ENCODE measurements at regions not wholly inside any gene's neighbourhood (a gene's known extent, or its start where the extent isn't known, plus 50 kb on each side); places are given as distances from the start of the nearest gene placed in this dataset.

DNA sequence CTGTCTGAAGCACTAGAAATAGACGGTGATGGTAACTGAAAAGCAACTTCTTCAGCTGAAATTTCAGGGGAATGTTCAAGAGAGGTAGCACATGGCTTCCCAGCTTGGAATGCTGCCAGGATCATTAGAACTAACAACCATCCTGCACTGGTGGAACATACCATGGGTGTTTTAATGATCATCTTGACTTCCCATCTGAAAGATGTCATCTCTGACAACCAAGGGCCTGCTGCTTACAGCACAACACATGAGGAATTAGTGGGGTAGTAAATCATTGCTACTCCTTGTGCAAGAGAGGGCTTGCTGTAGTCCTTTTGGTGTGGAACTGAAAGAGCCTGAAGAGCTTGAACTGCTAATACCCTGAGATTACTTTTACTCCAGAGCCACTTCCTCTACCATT lies 853.7 kb downstream of the MCTP2 start:
- no peak for DNase-seq (ENCODE audit: low spot score)

DNA sequence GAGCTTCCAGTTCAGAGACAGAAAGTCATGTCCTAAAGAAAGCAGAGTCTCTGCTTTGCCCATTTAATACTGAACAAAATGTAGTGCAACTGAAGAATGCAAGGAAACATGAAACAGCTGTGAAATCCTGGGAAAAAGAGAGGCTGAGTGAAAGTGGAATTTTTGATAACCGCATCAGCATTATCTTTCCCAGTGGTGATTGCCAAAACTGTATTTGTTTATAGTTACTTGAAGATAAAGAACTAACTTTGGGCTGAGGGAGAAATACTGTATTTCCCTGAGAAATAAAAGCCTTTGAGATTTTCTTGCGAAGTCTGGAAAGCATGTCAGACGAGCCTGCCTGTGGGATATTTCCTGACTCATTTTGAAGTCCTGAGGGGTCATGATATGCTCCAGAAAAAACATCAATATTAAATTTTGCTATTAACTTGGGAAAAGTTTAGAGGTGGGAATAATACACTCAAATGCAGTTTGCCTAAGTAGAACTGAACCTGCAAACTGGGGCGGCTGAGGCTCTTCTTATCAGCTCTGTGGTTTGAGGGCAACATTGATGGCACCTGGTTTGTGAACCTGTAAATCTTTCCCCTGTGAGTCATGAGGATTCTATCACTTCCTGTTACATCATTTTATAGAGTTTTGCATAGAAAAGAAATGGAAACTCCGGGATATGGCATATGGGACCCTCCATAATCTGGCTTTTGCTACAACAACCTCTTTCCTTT lies 855.3 kb downstream of the MCTP2 start:
- no peak for DNase-seq (ENCODE audit: low spot score)

DNA sequence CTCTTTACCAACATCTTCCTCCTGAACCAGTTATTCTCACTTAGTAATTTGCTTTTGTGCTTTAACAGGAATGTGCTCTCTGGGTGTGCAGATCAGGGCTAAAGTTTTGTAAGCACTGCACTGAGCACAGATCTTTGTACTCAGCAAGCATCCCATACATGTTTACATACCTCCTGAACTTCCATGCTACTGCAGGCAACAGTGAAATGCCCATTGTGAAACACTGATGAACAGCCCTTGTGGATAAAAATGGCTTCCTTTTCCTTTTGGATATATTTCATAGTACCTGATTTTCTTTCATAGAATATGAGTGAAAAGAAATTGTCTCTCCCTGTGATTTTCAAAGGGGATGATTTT lies 855.9 kb downstream of the MCTP2 start:
- no peak for DNase-seq (ENCODE audit: low spot score)

DNA sequence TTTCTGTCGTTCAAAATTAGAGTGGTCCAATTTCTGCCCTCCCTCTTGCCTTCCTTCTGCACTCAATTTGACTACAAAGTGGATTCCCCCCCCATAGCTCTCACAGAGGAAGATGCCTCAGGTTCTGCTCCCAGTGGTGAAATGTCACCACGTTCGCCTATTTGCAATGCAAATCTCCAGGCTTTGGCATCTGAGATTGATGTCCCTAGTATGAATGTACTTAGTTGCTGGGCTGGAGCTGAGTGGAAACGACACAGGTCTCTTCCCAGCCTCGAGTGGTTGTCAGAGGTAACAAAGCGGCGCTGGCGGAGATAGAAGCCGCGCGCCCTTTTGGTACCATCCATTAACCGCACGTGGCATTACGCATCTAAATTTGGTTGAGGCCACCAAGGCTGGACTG lies 860.1 kb downstream of the MCTP2 start:
- DNase-seq (ENCODE audit: low spot score), result no peak

DNA sequence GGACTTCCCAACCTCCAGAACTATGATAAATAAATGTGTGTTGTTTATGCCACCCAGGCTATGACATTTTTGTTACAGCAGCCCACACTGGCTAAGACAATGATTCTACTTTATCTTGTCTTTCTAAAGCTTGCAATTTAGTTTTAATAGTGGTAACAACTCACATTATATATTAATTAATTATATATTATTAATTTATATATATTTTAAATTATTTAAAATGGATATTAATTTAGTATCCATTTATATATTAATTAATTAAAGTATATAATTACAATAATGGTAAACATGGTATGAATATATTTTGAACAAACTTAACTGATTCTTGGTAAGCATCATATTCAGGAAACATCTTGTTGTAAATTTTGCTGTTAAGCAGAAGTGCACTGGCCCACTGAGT lies 863.9 kb downstream of the MCTP2 start:
- DNase-seq (ENCODE audit: low spot score), result no peak

DNA sequence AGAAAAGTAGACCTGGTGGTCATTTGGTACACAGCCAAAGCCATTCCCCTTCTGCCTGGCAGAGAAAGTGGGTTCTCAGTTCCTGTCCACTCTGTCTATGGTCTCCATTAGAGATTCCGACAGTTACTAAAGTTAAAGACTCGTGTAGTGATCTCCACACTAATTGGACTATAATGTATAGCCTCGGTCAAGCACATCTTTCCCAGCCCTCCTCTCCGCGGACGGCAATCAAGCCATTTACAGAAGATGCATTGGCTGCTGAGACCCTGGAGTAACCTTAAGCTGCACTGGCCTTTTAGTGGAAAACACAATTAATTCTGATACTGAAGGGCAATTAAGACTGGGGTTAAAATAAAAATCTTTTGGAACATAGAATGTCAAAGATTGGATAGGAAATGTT lies 865.3 kb downstream of the MCTP2 start:
- DNase-seq (ENCODE audit: low spot score), result no peak

DNA sequence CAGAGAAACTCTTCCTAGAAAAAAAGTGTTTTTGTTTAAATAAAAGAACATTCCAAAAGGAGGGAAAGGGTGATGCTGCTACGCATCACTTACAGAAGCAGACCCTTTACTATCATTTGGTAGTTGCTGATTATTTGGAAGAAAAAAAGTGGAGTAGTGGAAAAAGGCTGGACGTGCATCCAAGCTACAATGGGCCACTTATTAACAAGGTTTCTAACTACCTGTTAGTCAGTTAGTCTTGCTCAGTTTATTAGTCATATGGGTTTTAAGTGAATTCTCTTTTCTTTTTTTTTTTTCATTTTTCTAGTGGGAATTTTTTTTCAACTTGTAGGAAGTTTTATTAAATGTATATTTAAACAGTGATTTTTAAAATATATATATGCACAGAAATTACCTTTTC lies 866.0 kb downstream of the MCTP2 start:
- DNase-seq (ENCODE audit: low spot score), result no peak

DNA sequence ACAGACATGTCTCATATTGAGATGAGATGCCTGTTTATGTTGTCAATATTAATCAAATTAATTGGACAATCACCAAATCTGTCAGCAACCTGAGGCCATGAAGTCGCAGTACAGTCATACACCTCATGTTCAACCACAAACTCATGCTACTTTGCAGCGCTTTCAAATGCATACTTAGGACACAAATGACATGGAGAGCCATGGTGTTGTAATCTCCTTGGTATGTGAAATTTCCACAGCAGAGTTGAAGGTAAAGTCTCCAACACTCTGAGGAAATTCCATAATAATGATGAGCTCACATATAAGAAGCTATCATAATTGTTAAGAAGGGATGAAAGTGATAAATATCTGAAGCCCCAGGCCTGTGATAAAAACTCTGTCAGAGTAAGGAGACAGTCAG lies 873.9 kb downstream of the MCTP2 start:
- no peak for DNase-seq (ENCODE audit: low spot score)

DNA sequence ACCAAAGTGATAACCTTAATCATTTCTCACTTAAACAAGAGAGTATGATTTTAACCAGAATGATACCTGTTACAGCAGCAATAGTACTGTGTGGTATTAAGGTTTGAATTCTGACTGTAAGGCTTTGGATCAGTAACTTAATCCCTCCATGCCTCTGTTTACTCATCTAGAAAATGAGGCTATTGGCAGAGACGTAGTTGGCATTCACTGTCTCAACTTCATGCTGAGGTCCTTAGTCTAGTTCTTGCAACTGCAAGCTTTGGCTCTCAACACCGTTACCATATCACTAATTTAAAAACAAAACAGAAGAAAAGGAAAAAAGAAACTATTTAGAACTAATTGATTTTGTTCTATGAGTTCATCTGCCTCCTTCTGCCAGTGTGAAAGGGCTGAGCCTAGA lies 875.4 kb downstream of the MCTP2 start:
- DNase-seq (ENCODE audit: low spot score), result no peak

DNA sequence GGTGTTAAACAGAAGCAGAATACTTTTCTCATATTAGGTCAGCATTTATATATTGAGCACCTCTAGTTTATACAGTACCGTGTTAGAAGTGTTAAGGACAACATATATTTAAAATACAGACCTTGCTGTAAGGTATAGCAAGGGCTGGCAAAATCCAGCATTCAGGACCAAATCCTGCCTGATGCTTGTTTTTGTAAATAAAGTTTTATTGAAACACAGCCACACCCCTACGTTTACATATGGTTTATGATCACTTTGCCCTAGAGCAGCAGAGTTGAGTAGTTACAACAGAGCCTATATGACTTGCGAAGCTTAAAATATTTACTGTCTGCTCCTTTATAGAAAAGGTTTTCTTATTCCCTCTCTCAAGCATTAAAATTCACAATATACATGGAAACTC lies 877.3 kb downstream of the MCTP2 start:
- DNase-seq (ENCODE audit: low spot score), result no peak

DNA sequence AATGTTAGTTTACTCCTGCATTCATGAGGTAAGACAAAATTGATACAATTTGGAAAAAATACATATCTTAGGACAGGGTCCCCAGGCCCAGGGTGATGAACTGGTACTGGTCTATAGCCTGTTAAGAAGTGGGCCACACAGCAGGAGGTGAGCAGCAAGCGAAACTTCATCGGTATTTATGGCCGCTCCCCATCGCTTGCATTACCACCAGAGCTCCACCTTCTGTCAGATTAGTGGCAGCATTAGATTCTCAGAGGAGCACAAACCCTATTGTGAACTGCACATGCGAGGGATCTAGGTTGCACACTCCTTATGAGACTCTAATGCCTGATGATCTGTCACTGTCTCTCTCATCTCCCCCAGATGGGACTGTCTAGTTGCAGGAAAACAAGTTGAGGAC lies 880.6 kb downstream of the MCTP2 start:
- no peak for DNase-seq (ENCODE audit: low spot score)

DNA sequence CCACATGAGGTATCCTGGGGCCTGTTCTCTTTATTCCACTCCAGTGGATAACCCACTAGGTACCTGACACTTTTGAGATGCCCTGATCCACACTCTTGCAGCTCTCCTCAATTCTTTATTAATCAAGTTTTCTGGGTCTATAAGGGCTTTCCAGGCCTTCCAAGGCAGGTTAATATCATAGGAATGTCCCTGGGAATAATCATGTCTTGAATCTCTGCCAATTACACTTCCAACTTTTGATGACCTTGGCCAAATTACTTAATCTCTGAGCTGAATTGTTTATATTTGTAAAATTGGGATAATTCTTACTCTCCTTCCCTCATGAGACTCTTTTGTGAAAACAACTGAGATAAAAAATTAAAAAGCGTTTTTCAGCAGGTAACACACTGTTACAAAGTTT lies 881.7 kb downstream of the MCTP2 start:
- no peak for DNase-seq (ENCODE audit: low spot score)

DNA sequence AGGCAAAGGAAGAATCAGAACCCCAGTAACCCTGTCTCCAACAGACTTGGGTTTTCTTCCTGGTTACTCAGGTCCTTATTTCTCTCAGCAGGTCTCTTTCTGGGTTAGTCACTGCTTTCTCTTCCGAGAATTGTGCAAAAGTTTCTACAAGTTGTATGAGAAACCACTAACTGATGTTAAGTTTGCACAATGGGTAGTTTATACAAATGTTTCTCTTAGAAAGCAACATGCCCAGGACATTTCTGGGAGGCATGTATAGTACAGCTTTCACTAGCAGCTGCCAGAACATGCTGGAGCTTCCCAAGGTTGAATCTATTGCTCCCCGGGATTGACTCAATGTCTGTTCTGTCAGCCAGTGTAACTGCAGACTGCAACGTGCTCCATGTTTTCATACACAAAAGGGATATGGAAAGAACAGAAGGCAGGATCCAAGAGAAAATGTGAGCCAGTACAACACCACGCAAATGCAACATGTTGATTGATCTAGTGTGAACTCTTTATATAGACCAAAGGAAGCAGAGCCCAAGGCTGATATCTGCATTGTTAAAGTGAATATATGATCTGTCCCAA lies 887.8 kb downstream of the MCTP2 start:
- DNase-seq (ENCODE audit: low spot score), result no peak

DNA sequence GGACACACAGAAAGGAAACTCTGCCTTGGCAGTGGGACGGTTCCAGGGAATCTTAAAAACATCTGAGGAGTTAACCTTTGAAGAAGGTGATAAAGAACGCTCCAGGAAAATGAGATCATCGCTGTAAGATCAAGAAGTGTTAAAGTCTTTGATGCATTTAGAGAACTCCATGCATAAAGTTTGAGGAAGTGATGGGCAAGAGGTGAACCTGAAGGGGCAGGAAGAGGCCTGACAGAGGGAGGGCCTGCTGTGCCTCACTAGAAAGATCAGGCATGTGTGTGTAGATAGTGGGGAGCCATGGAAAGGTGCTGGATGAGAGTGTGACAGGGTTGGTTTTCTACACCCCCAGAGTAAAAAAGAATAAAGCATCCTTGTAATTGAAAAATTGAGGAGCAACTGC lies 889.2 kb downstream of the MCTP2 start:
- DNase-seq (ENCODE audit: low spot score), result no peak

DNA sequence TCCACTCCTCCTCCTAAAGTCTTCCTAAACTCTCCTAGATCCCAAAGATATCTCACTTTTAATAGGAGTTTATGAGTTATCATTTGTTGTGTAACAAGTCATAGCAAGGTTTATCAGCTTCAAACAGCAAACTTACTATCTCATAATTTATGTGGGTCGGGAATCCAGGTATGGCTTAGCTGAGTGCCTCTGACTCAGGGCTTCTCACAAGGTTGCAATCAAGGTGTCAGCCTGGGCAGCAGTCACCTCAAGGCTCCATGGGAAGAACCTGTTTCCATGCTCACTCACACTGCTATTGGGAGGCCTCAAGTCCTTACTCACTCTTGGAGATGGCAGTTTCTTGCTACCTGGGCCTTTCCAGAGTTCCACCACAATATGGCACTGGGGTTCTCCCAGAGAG lies 889.8 kb downstream of the MCTP2 start:
- DNase-seq (ENCODE audit: low spot score), result no peak

DNA sequence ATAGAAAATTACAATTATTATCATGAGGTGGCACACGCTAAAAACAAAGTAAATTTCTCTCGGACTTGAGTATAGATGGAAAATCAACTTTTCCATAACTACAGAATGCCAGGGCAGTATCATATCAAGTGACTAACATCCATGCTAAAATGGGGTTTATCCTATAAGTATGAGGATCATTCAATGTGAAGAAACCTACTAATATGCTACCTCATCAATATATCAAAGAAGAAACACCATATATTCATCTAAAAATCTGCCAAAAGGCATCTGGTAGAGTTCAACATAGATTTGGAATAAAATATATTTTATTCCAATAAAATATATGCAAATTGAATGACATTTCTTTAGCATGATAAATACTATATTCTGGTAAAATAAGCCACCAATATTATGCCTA lies 894.4 kb downstream of the MCTP2 start:
- no peak for DNase-seq (ENCODE audit: low spot score)

DNA sequence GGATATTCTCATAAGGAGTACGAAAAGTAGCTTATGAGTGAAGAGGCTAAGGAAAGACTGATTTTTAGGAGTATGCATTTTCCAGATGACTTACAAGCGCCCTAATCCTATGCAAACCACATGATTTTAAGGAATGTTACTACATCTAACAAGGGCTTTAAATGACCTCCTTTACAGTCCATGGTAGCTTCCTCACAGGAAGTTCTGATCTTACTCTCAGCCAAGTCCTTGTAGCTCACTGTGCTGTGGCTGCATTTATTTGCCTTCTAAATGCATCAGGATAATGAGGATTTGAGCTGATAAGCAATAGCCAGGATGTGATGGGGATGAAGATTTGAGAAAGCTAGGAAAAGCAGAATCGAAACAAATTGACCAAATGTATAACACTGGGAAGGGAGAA lies 896.0 kb downstream of the MCTP2 start:
- no peak for DNase-seq (ENCODE audit: low spot score)

DNA sequence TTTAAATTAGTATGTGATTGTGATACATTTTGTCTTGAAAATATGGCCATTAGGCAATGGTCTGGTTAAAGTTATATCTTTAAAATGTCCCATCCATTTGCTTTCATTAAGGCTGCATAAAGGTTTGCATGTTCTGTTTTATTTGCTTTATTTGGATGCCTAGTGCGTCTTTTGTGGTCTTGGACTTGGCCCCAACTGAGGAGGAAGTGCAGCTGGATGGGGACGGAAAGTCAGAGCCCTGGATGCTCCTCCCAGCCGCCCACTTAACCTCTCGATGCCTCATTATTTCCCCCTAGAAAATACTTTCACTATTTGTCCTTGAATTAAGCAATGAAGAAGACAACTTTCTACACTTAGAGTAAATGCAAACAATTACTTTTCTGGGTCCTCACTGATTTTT lies 898.2 kb downstream of the MCTP2 start:
- no peak for DNase-seq (ENCODE audit: low spot score)

DNA sequence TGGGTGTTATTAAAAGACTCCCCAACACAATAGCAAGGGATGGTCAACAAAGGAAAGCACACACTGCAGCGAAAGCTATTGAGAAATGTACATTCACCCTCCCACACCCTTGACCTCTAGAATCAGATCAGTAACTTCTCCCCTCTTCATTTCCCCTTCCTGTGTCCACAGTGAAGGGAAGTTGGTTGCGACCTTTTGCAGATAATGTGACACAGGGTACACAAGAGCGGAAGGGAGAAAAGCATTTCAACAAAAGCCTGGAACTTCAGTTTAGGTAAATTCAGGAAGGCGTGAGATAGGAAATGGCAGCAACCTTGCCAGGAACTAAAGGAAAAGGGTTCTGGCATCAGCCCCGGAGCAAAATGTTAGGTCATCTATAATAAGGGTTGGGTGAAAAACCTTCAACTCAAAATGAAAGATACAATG lies 899.8 kb downstream of the MCTP2 start:
- no peak for DNase-seq (ENCODE audit: low spot score)

DNA sequence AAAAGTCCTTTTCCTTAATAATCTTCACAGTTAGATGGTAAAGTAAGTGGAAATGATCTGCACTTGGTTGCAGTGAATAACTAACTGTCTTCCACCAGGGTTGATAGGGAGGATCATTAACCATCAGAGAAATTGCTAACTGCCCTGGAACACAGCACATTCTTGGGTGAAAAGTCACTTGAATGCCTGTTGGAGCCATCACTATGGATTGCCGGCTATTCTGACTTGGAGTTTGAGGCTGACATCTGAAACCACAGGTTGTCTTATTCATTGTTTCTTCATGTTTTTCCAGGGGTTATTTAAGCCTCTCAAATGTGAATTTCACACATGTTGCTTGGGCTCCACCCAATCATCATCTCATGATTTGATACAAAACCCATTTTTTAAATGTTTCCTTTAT lies 901.4 kb downstream of the MCTP2 start:
- no peak for DNase-seq (ENCODE audit: low spot score)

DNA sequence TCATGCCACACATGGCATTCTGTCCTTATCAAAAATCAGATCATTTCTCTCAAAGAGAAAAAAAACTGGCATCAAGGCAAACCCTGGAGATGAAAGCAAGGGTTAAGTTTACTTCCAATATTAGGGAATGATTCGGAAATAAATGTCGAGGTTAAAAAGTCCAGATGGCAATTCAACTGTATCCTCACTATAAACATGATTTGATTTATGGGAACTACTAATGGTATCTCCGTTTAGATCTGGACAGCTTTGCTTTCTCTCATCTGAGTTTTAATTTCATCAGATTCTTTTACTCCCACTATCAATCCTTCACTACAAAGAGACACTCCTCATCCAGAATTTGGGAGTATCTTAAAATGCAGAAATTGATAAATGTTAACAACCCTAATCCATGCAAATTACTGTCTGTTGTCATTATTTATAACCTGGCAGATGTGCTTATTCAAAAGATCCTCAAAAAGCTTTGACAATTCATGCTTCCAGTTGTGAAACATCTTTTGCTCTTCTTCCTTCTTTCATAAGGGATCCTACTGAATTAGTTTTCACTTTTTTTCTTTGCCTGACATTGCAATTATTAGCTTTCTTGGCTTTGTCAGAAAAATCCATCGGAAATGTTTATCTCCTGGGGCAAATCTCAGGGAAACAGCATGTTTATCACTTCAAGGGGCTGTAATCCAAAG lies 903.2 kb downstream of the MCTP2 start:
- no peak for DNase-seq (ENCODE audit: low spot score)

DNA sequence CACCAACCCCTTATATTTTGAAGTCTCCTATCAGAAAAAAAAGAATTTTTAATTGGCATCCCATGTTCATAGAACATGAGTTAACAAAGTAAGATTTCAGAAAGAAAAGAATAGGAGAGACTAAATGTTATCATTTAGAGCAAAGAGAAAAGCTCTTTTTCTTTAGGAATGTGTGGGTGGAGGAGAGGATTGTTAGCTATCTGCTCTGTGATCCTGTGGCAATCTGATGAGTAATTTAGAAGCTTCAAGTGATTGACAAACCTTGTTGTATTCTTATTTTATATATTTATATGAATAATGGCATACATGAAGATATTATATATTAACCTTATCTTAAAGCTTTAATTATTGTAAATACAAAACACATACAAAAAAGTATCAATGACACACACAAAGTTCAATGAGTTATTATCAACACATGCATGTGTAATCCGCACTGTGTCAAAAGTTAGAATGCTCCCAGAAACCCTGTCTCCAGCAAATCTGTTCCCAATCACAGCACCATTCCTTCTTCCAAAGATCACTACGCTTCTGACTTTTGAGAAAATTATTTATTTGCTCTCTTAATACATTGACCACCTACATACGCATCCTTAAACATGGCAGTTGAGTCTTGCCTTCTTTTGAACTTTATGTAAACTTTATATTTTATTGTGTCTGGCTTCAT lies 907.4 kb downstream of the MCTP2 start:
- DNase-seq (ENCODE audit: low spot score), result no peak

DNA sequence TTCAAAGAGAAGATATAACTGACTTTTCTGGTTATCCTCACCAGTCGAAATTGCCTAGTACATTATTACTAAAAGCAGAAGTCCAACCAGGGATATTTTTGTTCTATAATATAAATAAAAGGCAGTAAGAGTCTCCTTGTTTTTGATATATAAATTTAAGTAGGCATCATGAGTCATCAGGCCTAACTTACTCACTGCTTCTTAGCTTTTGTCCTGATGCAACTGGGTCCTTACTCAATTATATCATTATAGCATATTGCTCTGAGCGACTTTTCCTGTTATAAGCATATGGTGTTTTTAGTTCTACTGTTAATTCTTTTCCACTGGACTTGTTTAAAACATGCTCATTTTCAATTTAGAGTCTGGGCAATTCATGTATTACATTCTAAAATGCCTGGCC lies 910.1 kb downstream of the MCTP2 start:
- no peak for DNase-seq (ENCODE audit: low spot score)

Measured in ecto neural progenitor cell (in vitro differentiated cells).